Occipital lobe (tissue), 1 donor: ENCODE measurements at regions not wholly inside any gene's neighbourhood (a gene's known extent, or its start where the extent isn't known, plus 50 kb on each side); places are given as distances from the start of the nearest gene placed in this dataset.
"Not testable (repeated sequence)": the region's sequence is repeated elsewhere in the genome, so short reads cannot be mapped to it uniquely, and the experiment has no call there.

Source experiments
- DNase-seq: peaks from one replicate; lab custom pipeline; 2025; lab: John Stamatoyannopoulos, UW

GRCh38 chr1:182331387-182331786 lies 60.2 kb downstream of the GLUL start:
- DNase-seq = no peak

GRCh38 chr1:182330303-182330702 lies 61.3 kb downstream of the GLUL start:
- no peak for DNase-seq

GRCh38 chr1:182329471-182329870 lies 62.1 kb downstream of the GLUL start:
- DNase-seq = no peak

GRCh38 chr1:182328591-182328990 lies 63.0 kb downstream of the GLUL start:
- no peak for DNase-seq

- DNase-seq = no peak
Measured at GRCh38 chr1:182325339-182325738, 66.3 kb downstream of the GLUL start.

GRCh38 chr1:182321532-182321931 lies 70.1 kb downstream of the GLUL start:
- not testable (repeated sequence) for DNase-seq

GRCh38 chr1:182317611-182318161 lies 73.9 kb downstream of the GLUL start:
- no peak for DNase-seq

- DNase-seq = not testable (repeated sequence)
Measured at GRCh38 chr1:182316454-182316853, 75.1 kb downstream of the GLUL start.

GRCh38 chr1:182315167-182315556 lies 76.4 kb downstream of the GLUL start:
- no peak for DNase-seq

- peak; percentile 6 for DNase-seq
Measured at GRCh38 chr1:182309631-182310351, 81.8 kb downstream of the GLUL start.

GRCh38 chr1:182308826-182309225 lies 82.8 kb downstream of the GLUL start:
- no peak for DNase-seq

GRCh38 chr1:182307486-182307885 lies 84.1 kb downstream of the GLUL start:
- not testable (repeated sequence) for DNase-seq

- no peak for DNase-seq
Measured at GRCh38 chr1:182305861-182306260, 85.7 kb downstream of the GLUL start.

GRCh38 chr1:182304627-182305026 lies 87.0 kb downstream of the GLUL start:
- no peak for DNase-seq

GRCh38 chr1:182304218-182304617 lies 87.4 kb downstream of the GLUL start:
- no peak for DNase-seq

GRCh38 chr1:182303778-182304177 lies 87.8 kb downstream of the GLUL start:
- DNase-seq = no peak

- peak; percentile 23 for DNase-seq
Measured at GRCh38 chr1:182301467-182302198, 90.0 kb downstream of the GLUL start.

GRCh38 chr1:182301026-182301436 lies 90.6 kb downstream of the GLUL start:
- DNase-seq = no peak

- DNase-seq = peak; percentile 16
Measured at GRCh38 chr1:182299728-182300616, 91.6 kb downstream of the GLUL start.

- DNase-seq = not testable (repeated sequence)
Measured at GRCh38 chr1:182299054-182299727, 92.4 kb downstream of the GLUL start.

- DNase-seq = no peak
Measured at GRCh38 chr1:182297335-182297734, 94.3 kb downstream of the GLUL start.
